Ovary (tissue), 3 donors: ENCODE measurements at regions not wholly inside any gene's neighbourhood (a gene's known extent, or its start where the extent isn't known, plus 50 kb on each side); places are given as distances from the start of the nearest gene placed in this dataset.

Source experiments
- EP300 ChIP-seq: sonication (generic); formaldehyde crosslinking; IDR thresholded peaks from one replicate; pipeline ENCODE4 v1.6.1; 2017; ENCODE audit warnings: antibody characterized with exemption
- TF ChIP-seq, protein P1 (sequence below), 3 donors: fragments of 450-650 bp in 2 of 3; fragments of 200-600 bp in 1 of 3; IDR thresholded peaks; one replicate each; pipeline versions ENCODE4 v1.5.1 to v1.8.0; 2016 to 2022; ENCODE audit warnings: antibody characterized with exemption in 3 of 3, mild to moderate bottlenecking in 1 of 3
- donor health status: DM: no; HTN: no; CAD: no.

GRCh38 chr3:112763258-112763657 lies 83.4 kb downstream of the CD200R1L start:
- TF ChIP-seq, protein P1, sequence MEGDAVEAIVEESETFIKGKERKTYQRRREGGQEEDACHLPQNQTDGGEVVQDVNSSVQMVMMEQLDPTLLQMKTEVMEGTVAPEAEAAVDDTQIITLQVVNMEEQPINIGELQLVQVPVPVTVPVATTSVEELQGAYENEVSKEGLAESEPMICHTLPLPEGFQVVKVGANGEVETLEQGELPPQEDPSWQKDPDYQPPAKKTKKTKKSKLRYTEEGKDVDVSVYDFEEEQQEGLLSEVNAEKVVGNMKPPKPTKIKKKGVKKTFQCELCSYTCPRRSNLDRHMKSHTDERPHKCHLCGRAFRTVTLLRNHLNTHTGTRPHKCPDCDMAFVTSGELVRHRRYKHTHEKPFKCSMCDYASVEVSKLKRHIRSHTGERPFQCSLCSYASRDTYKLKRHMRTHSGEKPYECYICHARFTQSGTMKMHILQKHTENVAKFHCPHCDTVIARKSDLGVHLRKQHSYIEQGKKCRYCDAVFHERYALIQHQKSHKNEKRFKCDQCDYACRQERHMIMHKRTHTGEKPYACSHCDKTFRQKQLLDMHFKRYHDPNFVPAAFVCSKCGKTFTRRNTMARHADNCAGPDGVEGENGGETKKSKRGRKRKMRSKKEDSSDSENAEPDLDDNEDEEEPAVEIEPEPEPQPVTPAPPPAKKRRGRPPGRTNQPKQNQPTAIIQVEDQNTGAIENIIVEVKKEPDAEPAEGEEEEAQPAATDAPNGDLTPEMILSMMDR (IDR thresholded peaks at IDR 0.05): no peak
- TF ChIP-seq EP300: no peak
